Astrocyte of the hippocampus (primary cell): ENCODE measurements at regions not wholly inside any gene's neighbourhood (a gene's known extent, or its start where the extent isn't known, plus 50 kb on each side); places are given as distances from the start of the nearest gene placed in this dataset.
"Not testable (repeated sequence)": the region's sequence is repeated elsewhere in the genome, so short reads cannot be mapped to it uniquely, and the experiment has no call there.

Experiments used
- DNase-seq: peaks from one replicate; pipeline ENCODE4 v3.0.0; 2011; ENCODE audit warnings: low read depth, low spot score

DNA sequence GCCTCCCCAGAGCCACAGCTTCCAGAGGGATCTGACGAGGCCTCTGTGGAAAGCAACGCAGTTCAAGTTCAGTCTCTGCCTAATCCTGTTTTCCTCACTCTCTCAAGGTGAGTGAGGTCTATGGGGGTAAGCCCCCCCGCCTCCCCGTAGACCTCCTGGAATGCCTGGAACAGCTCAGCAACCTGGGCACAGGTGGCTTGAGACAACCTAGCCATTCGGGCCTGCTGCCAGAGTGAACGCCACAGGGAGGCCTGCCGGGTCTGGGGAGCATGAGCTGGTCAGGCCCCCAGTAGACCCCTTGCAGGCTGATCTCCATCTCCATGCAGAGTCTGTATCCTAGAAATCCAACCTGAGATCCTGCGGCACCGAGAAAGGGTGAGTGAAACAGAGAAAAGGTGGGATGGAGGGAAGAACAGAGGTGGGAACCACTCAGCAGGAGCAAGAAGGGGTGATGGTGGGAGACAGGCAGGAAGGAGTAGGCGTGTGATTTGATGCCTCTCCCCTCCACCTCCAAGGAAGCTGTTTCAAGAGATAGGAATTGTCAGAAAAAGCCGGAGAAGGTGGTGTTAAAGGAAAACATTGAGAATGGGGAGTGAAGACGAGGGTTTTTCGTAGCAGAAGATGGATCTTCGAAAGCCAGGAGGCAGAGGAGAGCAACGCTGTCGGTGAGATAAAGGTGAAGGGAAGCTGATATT is 123.1 kb upstream of the PRMT8 start:
- no peak for DNase-seq

DNA sequence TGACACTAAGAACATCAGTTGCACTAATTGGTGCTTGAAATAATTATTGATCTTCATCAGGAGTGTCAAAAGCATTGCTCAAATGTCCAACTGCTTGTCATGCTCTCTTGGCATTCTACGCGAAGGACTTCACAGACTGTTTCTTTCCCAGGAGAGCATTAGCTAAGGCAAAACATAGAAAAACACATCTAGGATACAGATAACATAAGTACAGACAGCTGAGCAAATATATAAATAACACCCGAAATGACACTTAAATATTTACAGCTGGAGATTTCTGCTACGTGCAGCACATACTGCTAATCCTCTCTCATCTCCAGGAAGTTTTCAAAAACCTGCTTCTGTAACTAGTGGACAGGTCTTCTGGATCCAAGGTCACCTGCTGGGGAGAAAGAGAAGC is 120.0 kb upstream of the PRMT8 start:
- no peak for DNase-seq

DNA sequence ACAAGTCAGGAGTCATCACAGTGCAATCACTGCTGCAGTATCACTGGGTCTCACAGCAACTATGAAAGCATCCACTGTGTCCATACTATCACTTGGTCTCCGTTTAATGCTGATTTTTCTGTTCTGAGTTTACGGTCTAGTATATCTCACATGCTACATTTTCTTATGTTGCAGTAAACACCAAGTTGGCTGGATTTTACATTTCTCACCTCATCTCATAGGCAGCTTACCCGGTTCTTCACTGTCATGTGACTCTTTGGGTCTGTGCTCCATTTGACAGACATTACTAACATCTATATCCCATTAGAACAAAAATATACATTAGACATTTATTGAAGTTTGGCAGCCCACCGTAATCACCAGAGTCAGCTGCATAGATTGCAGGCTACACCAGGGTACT is 115.7 kb upstream of the PRMT8 start:
- DNase-seq: no peak

GRCh38 chr12:3376779-3377455 is 114.1 kb upstream of the PRMT8 start:
- no peak for DNase-seq

GRCh38 chr12:3378655-3379054 is 112.3 kb upstream of the PRMT8 start:
- DNase-seq: no peak

DNA sequence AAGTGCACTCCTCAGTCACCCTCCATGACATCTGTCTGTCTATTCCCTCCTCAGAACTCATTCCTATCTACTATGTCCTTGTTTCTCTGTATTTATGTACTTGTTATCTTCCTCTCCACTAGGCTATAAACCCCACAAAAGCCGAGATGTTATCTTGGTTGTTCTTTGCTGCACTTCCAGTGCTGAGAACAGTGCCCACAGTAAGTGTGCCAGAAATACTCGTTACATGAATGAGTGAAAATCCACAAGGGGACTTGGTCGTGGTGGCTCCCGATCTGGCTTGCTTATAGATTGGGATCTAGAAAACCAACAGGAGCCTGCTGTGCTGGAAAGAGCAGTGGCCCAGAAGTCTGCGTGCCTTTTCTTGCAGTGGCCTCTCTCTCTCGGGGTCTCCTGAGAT is 111.9 kb upstream of the PRMT8 start:
- DNase-seq: no peak

DNA sequence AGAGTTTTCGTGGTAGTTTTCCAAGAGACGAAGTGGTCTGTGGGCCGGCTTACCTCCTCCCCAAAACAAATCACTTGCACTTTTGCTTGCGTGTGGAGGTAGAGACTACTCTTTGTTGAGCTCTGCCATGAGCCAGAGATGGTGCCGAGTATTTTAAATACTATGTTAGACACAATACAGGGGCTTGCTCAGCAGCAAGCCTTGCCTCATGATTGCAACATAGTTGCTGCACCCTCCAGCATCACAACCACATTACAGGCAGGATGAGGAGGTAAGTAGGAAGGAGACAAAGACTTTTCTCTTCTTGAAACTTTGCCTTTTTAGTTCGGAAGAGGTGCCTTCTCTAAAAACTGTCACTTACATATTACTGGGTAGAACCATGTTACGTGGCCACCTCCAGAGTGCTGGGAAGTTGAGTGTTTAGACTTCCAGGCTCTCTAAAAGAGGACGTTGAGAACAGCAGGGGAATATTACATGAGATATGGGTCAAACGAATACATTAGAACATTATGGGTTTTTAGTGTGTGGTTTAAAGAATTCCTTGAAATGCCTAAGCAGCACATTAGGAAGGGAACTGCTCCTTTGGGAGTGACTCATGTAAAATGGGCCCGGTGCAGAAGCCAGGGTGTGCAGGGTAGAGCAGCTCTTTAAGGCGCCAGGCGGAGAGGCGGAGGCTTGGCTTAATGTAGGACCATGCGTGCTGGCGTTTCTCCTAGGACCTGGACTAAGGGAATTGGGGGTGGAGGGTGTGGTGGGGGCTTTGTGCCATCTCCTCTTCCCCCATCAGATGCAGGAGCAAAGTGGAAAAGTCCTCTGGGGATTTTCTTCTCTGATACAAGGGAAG is 110.6 kb upstream of the PRMT8 start:
- DNase-seq: no peak

- DNase-seq: no peak
Measured at GRCh38 chr12:3381059-3382047, 109.7 kb upstream of the PRMT8 start.

DNA sequence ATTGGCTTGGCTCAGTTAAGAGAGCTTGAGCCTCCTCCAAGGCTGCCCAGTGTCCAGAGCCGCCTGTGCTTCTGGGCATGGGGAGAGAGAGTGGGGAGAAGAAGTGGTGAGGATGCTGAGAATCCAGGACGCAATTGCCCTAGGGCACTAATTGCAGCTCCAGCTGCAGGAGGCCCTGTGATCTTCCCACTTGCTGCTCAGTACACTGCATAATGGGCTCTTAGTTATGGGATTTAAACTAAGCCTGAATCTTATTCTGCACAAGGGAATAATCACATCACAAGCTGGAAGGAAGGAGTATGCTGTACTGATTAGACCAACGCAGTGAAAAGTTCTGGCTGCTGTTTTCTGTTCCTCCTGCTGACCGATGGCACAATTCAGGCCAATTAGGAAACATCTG is 101.0 kb upstream of the PRMT8 start:
- DNase-seq: no peak

DNA sequence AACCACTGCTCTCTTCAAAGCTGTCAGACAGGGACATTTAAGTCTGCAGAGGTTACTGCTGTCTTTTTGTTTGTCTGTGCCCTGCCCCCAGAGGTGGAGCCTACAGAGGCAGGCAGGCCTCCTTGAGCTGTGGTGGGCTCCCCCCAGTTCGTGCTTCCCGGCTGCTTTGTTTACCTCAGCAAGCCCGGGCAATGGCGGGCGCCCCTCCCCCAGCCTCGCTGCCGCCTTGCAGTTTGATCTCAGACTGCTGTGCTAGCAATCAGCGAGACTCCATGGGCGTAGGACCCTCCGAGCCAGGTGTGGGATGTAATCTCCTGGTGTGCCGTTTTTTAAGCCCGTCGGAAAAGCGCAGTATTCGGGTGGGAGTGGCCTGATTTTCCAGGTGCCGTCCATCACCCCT is 93.4 kb upstream of the PRMT8 start:
- DNase-seq: not testable (repeated sequence)

- no peak for DNase-seq
Measured at GRCh38 chr12:3398196-3398789, 92.7 kb upstream of the PRMT8 start.

- no peak for DNase-seq
Measured at GRCh38 chr12:3405821-3406220, 85.2 kb upstream of the PRMT8 start.

- DNase-seq: no peak
Measured at GRCh38 chr12:3407723-3408122, 83.3 kb upstream of the PRMT8 start.

GRCh38 chr12:3409662-3410061 is 81.3 kb upstream of the PRMT8 start:
- no peak for DNase-seq

DNA sequence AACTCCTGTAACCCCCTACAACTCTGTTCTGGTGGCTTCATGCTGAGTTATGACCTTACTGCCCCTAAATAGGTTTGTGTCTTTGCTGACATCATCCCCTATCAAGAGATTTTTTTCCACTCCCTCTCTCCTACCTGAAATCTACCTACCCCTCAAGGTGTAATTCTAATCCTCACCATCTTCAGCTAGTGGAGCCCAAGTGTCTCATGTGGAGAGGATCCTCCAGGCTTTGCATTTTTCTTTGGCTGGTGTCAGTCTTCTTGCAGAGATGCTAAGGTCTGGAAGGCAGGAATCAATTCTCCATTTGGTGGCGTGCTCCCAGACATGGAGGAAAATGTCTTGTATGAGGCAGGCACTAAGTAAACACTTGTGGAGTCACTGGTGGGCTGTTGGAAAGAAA is 74.8 kb upstream of the PRMT8 start:
- no peak for DNase-seq

- DNase-seq: no peak
Measured at GRCh38 chr12:3416670-3417069, 74.3 kb upstream of the PRMT8 start.

DNA sequence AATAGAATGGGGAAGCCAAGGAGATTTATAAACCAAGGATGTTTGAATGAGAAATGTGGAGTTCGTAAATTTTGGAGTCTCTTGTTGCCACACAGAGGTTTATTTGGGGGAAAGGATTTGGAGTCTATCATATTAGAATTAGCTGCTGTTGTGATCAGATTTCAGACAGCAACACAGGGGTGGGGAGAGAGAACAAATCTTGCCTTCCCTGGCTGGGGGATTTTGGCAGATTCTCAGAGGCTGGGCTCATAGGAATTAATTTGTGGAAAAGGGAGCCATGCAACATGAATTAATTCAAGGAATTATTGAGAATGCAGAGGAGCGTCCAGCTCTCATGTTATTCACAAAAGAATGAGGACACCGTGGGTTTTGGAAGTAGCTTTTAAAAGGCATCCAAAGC is 73.9 kb upstream of the PRMT8 start:
- no peak for DNase-seq

DNA sequence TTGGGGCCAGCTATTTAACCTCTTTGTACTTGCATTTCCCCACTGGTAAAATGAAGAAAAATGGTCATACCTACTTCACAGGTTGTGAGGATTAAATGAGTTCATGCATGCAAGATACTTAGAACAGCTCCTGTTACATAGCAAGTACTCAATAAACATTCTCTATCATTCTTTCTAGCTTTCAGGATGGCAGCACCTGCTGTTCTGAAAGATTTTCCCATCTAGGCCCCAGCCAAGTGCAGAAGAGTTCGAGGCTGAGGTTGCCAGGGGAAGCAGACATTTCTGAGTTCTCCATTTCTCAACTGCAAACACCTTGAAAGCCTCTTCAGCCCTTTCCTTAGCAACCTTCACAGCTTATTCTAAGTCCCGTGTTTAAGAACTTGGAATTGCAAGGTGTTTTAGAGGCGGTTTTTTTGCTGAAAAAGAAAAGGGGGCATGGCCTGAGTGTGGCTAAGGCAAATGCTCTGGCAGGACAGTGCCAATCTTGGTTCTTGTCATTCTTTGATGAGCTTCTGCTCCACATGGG is 73.0 kb upstream of the PRMT8 start:
- no peak for DNase-seq

- DNase-seq: no peak
Measured at GRCh38 chr12:3418609-3419390, 72.2 kb upstream of the PRMT8 start.

DNA sequence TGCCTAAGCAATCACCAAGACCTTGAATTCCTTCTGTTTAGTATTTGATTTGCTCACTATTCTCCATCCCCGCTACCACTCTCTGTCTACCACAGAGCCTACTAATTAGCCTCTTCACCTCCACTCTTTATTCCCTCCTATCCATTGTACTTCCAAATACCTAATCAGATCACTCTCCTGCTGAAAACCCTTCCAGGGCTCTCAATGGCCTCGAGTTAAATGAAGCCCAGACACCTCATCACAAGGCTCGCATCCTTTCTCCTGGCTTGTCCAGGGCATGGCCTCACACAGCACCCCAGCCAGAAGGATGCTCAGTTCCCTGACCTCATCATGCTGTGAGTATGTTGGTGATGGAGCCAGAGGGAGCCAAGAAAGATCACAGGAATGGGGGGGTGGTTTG is 71.4 kb upstream of the PRMT8 start:
- no peak for DNase-seq
